HPDE6-E6E7 (cell line): ENCODE measurements at regions not wholly inside any gene's neighbourhood (a gene's known extent, or its start where the extent isn't known, plus 50 kb on each side); places are given as distances from the start of the nearest gene placed in this dataset.

Experiments
- DNase-seq: peaks from one replicate; pipeline ENCODE4 v3.0.0; 2011; ENCODE audit warnings: missing footprints; ENCODE audit errors: extremely low spot score

DNA sequence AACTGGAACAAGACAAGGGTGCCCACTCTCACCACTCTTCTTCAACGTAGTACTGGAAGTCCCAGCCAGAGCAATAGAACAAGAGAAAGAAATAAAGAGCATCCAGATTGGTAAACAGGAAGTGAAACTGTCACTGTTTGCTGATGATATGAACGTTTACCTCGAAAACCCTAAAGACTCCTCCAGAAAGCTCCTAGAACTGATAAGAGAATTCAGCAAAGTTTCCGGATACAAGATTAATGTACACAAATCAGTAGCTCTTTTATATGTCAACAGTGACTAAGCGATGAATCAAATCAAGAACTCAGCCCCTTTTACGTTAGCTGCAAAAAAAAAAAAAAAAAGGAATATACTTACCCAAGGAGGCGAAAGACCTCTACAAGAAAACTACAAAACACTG, 306.6 kb downstream of the PLK2 start:
- DNase-seq, result no peak

GRCh38 chr5:58151414-58151813, 308.5 kb downstream of the PLK2 start:
- DNase-seq, result no peak

GRCh38 chr5:58150926-58151325, 309.0 kb downstream of the PLK2 start:
- DNase-seq, result no peak

GRCh38 chr5:58149746-58150145, 310.1 kb downstream of the PLK2 start:
- DNase-seq, result no peak

DNA sequence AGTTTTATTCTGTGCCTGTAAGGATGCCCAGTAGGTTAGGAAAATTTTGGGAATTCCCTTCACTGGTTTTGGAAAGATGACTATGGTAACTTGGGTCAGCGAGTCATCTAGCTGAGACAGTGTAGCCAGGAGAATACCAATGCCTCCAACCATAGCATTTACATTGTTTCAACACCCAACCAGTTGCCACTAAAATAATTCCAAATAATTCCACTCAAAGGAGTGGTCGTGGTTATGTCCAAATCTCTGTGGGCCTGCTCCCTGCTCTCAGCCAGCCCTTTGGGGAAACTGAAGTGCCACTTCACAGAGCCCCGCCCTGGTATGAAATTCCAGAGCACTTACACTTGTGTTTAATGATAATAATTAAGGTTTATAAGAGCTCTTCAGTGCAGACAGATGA, 310.5 kb downstream of the PLK2 start:
- no peak for DNase-seq

DNA sequence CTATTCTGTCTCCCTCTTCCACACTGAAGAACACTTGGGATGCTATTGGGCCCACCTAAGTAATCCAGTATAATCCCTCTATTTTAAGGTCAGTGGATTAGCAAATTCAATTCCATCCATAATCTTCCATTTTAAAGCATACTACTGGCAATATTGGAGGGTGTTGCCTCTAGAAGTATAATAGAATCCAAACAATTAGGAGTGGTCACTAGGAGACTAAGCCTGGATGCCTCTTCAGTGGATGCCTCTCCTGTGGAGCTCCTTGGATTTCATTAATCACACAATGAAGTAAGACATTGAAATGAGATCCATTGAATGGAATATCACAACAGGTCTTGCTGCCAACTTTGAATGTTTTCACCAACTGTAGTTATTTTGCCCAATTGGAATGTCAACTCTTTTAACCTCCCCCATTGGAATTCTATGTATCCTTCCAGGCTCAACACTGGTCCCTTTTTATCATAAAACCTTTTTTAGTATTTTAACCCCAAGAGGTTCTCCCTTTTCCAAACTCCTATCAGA, 311.6 kb downstream of the PLK2 start:
- DNase-seq, result no peak

GRCh38 chr5:58145397-58145934, 314.4 kb downstream of the PLK2 start:
- DNase-seq, result no peak

DNA sequence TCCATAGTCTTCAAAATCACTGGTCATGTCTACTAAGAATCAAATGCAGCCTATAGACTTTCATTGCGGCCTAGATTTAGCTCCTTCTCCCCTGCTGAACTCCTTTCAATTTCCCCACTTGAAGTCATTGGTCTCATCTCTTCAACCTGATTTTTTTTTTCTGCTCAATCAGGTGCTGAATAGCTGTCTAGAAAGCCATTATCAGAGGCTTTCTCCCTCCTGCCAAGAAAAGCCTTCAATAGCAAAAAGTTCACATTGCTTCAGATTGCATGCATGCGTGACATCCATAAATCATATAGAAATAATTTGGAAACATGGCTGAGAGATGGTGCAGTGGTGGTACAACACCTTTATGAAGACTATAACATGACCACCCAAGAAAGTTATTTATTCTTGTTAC, 316.2 kb downstream of the PLK2 start:
- DNase-seq, result no peak

GRCh38 chr5:58143181-58143580, 316.7 kb downstream of the PLK2 start:
- no peak for DNase-seq

GRCh38 chr5:58138791-58139190, 321.1 kb downstream of the PLK2 start:
- no peak for DNase-seq

GRCh38 chr5:58136406-58136805, 323.5 kb downstream of the PLK2 start:
- DNase-seq, result no peak

- no peak for DNase-seq
These were observed 324.1 kb downstream of the PLK2 start for GRCh38 chr5:58135571-58136335.

GRCh38 chr5:58133631-58134296, 326.1 kb downstream of the PLK2 start:
- DNase-seq, result no peak

GRCh38 chr5:58133216-58133615, 326.7 kb downstream of the PLK2 start:
- no peak for DNase-seq

DNA sequence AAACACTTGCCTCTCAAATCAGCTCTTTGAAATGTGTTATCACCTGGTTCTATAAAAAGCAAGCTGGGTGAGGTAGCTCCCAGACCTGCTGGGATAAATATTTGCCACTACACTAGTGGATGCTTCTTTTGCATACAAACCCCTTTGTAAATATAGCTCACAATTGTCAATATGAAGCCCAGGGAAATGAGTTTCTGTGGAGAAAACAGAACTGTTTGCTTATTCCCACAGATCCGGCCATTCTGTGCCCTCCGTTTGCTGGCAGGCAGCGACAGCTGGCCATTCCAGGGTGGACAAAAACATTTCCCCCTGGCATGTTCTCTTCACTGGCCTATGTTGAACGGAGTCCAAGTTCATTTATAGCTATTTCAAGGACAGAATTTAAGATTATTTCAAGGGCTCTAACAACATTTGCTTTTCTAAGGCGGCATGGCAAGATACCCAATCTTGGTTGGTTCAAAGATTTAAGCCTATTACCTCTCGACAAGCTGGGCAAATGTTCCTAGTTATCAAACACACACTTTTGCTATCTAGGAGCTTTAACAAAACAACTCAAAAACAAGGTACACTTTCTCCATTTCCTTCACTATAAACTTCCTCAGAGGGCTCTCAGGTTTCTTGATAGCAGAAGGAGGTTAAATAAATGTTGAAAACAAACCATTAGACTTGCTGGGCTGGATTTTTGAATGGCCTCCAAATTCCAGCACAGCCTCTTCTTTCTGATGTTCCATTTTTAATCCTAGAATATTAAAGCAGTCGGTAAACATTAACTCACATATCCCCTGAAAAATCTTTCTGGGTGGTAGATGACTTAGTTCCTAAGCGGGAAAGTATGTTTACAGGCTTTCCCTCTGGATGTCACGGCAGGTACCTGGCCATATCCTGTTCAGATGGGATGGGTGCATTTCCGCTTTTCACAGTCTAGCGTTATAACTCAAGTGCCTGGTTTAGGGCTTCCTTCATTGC, 332.3 kb downstream of the PLK2 start:
- no peak for DNase-seq

DNA sequence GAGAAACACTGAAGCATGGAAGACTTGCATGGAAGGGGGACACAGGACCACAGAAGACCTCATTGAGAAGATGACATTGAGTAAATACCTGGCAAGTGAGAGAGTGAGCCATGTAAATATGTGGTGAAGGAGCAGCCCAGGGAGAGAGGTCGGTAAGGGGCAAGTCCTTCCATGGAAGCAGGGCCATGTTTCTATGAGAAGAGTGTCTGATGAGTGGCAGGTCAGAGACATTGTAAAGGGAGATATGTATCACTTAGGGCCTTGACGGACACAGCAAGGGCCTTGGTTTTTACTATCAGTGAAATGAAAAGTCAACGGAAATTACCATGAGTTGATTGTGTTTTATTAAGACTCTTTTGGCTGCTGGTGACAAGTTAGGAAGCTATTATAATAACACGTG, 336.4 kb downstream of the PLK2 start:
- no peak for DNase-seq

DNA sequence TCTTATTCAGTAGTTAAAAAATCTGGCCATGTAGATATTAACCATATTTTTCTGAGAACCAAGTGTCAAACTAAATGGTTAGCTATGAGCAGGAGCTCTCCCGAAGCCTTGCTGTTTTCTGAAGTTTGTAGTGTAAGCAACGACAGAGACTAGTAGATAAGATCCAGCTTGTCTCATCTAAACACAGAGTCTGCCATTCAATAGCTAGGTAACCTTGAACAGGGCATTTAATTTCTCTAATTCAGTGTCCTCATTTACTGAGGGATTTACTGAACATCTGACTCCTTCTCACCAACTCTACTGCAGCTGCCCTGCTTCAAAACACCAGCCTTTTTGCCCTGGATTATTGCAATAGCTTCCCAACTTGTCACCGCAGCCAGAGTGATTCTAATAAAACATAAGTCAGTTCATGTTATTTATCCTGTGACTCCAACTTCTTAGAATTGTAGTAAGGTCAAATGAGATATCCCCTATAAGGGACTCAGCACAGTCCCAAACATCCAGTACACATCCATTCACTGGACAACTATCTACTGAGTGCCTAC, 337.0 kb downstream of the PLK2 start:
- DNase-seq, result no peak

- no peak for DNase-seq
These were observed 337.7 kb downstream of the PLK2 start for GRCh38 chr5:58122157-58122556.

DNA sequence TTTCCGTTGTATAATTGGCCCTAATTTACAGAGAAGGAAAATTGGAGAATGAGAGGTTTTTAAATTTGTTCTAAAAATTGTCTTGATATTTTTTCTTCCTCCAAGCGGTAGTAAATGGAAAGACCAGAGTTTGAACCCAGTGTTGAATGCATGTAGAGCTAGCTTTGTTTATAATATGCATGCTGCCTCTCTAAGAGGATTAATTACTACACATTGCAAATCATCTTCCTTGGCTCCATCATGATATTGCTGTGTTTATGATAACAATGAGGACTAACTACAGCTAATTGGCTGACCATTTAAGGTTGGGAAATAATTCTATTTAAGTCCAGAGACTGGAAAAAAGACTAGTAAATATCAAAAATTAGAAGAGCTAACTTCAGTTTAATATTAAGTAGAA, 338.5 kb downstream of the PLK2 start:
- DNase-seq, result no peak

DNA sequence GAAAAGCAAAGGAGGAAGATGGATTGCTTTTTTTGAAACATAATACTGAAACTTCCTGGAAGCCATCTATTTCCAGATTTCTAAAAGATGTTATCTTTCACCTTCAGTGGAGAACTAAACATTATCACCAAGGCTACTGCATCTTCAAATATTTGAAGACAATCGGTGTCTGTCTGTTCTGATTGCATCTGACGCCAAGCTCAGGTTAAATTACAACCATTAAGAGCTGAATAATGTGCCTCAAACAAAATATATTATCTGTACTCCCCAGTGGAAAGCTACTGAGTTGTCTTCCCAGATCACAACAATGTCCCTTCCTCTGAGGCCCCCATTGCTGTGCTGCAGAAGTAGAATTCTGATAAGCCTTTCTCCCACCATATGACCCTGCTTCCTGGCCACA, 342.3 kb downstream of the PLK2 start:
- no peak for DNase-seq

DNA sequence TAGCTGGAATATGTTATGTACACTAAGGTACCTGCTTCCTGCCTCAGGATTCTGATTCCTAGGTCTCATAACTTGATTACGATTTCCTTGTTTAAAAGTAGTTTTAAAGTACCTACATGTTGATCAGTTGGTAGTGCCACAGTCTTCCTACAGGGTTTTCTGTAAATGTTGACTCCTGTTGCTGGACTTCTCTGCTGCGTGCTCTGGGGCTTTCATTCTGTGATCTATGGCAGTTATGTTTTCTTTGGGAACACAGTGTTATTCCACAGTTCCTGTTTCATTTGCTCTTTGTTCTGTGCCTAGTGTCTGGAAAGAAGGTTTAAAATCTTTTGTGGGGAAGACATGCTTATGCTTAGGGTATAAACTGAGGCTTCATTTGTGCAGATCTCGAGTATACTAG, 343.5 kb downstream of the PLK2 start:
- DNase-seq, result no peak

DNA sequence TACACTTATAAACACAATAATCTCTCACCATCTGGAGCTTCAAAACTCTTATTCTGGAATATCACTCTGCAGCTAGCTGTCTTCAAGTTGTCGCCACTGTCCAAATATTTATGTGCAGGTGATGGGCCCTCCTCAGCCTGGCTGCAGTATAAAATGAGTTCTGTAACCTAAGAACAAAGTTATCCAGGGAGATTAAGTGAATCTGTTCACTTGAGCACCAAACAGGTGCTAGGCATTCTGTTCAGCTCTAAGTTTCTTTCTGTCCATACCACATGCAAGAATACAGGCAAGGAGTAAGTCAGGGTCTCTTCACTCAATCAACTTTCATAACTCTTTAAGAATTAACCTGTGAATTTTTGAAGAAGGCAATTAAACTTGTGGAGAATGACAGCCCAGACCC, 344.1 kb downstream of the PLK2 start:
- no peak for DNase-seq
